SJCRH30 (cell line): ENCODE measurements at regions not wholly inside any gene's neighbourhood (a gene's known extent, or its start where the extent isn't known, plus 50 kb on each side); places are given as distances from the start of the nearest gene placed in this dataset.
A peak's percentile ranks its signal among the peaks of the same experiment; 100 is the strongest.

ENCODE experiments used
- DNase-seq, 2 experiments: peaks; one replicate each; pipeline ENCODE4 v3.0.0-alpha.2; 2015 to 2020
- H3K27ac ChIP-seq: fragments of 250-450 bp; sonication (Bioruptor Pico); 2 replicates; pipeline ENCODE4 v1.5.1; 2020; ENCODE audit warnings: mild to moderate bottlenecking, moderate library complexity
- H3K27me3 ChIP-seq: fragments of 250-450 bp; sonication (Bioruptor Pico); 2 replicates; pipeline ENCODE4 v1.5.1; 2020; ENCODE audit warnings: mild to moderate bottlenecking, moderate library complexity
- H3K36me3 ChIP-seq: fragments of 250-450 bp; sonication (Bioruptor Pico); 2 replicates; pipeline ENCODE4 v1.5.1; 2020; ENCODE audit warnings: mild to moderate bottlenecking, moderate library complexity
- H3K4me1 ChIP-seq: fragments of 250-450 bp; sonication (Bioruptor Pico); 2 replicates; pipeline ENCODE4 v1.5.1; 2020; ENCODE audit warnings: mild to moderate bottlenecking, moderate library complexity
- H3K4me3 ChIP-seq: fragments of 250-450 bp; sonication (Bioruptor Pico); 2 replicates; pipeline ENCODE4 v1.5.1; 2020; ENCODE audit warnings: mild to moderate bottlenecking, moderate library complexity
- H3K9me3 ChIP-seq: fragments of 250-450 bp; sonication (Bioruptor Pico); replicated peaks from 2 replicates; pipeline ENCODE4 v1.5.1; 2020; ENCODE audit warnings: mild to moderate bottlenecking, moderate library complexity

GRCh38 chr9:6089300-6089699, 73.9 kb upstream of the RANBP6 start:
- Histone ChIP-seq H3K4me3 (no peak overlapping the region), H3K9me3 (no peaks in the 10 kb centered on the region), H3K27ac (no peak overlapping the region), H3K4me1 (no peaks in the 10 kb centered on the region), H3K36me3 (no peaks in the 10 kb centered on the region), H3K27me3 (no peaks in the 10 kb centered on the region)
- DNase-seq, result no peak

- no peaks in the 10 kb centered on the region for H3K36me3 ChIP-seq
- DNase-seq, result no peak
- H3K27ac ChIP-seq, result no peak overlapping the region
- H3K4me1 ChIP-seq, result no peaks in the 10 kb centered on the region
- no peak overlapping the region for H3K4me3 ChIP-seq
- no peaks in the 10 kb centered on the region for H3K27me3 ChIP-seq
- H3K9me3 ChIP-seq, result no peaks in the 10 kb centered on the region
These were observed 70.7 kb upstream of the RANBP6 start for GRCh38 chr9:6086006-6086655.

GRCh38 chr9:6080154-6080716, 64.8 kb upstream of the RANBP6 start:
- H3K9me3 ChIP-seq, result no peaks in the 10 kb centered on the region; the same call in 1 of the 2 replicates
- no peaks in the 10 kb centered on the region for H3K27me3 ChIP-seq
- no peaks in the 10 kb centered on the region for H3K36me3 ChIP-seq
- H3K4me1 ChIP-seq, result peaks cover 10% of the 10 kb centered on the region
- no peak overlapping the region; the same call in 1 of the 2 replicates for H3K27ac ChIP-seq
- peak overlapping the region; percentile 44 for H3K4me3 ChIP-seq
- DNase-seq, result peak; percentile 93 to 94

- no peaks in the 10 kb centered on the region for H3K27me3 ChIP-seq
- peak; percentile 16 to 53 for DNase-seq
- peak overlapping the region; percentile 44 for H3K4me3 ChIP-seq
- no peaks in the 10 kb centered on the region; the same call in 1 of the 2 replicates for H3K9me3 ChIP-seq
- H3K4me1 ChIP-seq, result peaks cover 10% of the 10 kb centered on the region
- no peak overlapping the region for H3K27ac ChIP-seq
- H3K36me3 ChIP-seq, result no peaks in the 10 kb centered on the region
These were observed 64.0 kb upstream of the RANBP6 start for GRCh38 chr9:6079386-6079785.

GRCh38 chr9:6078382-6079105, 63.1 kb upstream of the RANBP6 start:
- peaks cover 10% of the 10 kb centered on the region for H3K4me1 ChIP-seq
- no peak overlapping the region for H3K27ac ChIP-seq
- no peaks in the 10 kb centered on the region; the same call in 1 of the 2 replicates for H3K9me3 ChIP-seq
- no peak for DNase-seq
- H3K27me3 ChIP-seq, result no peaks in the 10 kb centered on the region
- no peaks in the 10 kb centered on the region for H3K36me3 ChIP-seq
- H3K4me3 ChIP-seq, result no peak overlapping the region

GRCh38 chr9:6076851-6077250, 61.4 kb upstream of the RANBP6 start:
- H3K4me3 ChIP-seq, result no peak overlapping the region
- no peaks in the 10 kb centered on the region for H3K27me3 ChIP-seq
- H3K27ac ChIP-seq, result no peak overlapping the region
- H3K4me1 ChIP-seq, result peaks cover 10% of the 10 kb centered on the region
- DNase-seq, result no peak
- H3K9me3 ChIP-seq, result no peaks in the 10 kb centered on the region; the same call in 1 of the 2 replicates
- H3K36me3 ChIP-seq, result no peaks in the 10 kb centered on the region

GRCh38 chr9:6073731-6074130, 58.3 kb upstream of the RANBP6 start:
- no peak overlapping the region for H3K27ac ChIP-seq
- no peaks in the 10 kb centered on the region for H3K36me3 ChIP-seq
- H3K4me3 ChIP-seq, result no peak overlapping the region
- peaks cover under 1% of the 10 kb centered on the region for H3K4me1 ChIP-seq
- H3K27me3 ChIP-seq, result no peaks in the 10 kb centered on the region
- no peak for DNase-seq
- H3K9me3 ChIP-seq, result no peaks in the 10 kb centered on the region

- no peak overlapping the region for H3K27ac ChIP-seq
- no peak overlapping the region for H3K4me3 ChIP-seq
- H3K27me3 ChIP-seq, result no peaks in the 10 kb centered on the region
- H3K36me3 ChIP-seq, result no peaks in the 10 kb centered on the region
- DNase-seq, result no peak
- H3K4me1 ChIP-seq, result no peaks in the 10 kb centered on the region
- no peaks in the 10 kb centered on the region for H3K9me3 ChIP-seq
These were observed 57.4 kb upstream of the RANBP6 start for GRCh38 chr9:6072865-6073264.

- Histone ChIP-seq H3K9me3 (no peaks in the 10 kb centered on the region), H3K36me3 (no peaks in the 10 kb centered on the region), H3K4me3 (no peak overlapping the region), H3K27ac (no peak overlapping the region), H3K4me1 (no peaks in the 10 kb centered on the region), H3K27me3 (no peaks in the 10 kb centered on the region)
- no peak for DNase-seq
These were observed 57.0 kb upstream of the RANBP6 start for GRCh38 chr9:6072453-6072852.

GRCh38 chr9:6068983-6069382, 53.6 kb upstream of the RANBP6 start:
- no peak overlapping the region for H3K27ac ChIP-seq
- no peaks in the 10 kb centered on the region for H3K36me3 ChIP-seq
- H3K4me1 ChIP-seq, result no peaks in the 10 kb centered on the region
- no peaks in the 10 kb centered on the region for H3K27me3 ChIP-seq
- no peak overlapping the region for H3K4me3 ChIP-seq
- no peaks in the 10 kb centered on the region for H3K9me3 ChIP-seq
- no peak for DNase-seq

- Histone ChIP-seq H3K4me1 (no peaks in the 10 kb centered on the region), H3K36me3 (no peaks in the 10 kb centered on the region), H3K27me3 (no peaks in the 10 kb centered on the region)
These were observed 52.0 kb upstream of the RANBP6 start for GRCh38 chr9:6067426-6067825.

More at GRCh38 chr9:6067426-6067825, 52.0 kb upstream of the RANBP6 start:
- Histone ChIP-seq H3K27ac (no peak overlapping the region), H3K9me3 (no peaks in the 10 kb centered on the region), H3K4me3 (no peak overlapping the region)
- no peak for DNase-seq
